Body of pancreas (tissue), 4 donors: ENCODE measurements at regions not wholly inside any gene's neighbourhood (a gene's known extent, or its start where the extent isn't known, plus 50 kb on each side); places are given as distances from the start of the nearest gene placed in this dataset.

Experiments used
- CTCF ChIP-seq, 7 experiments: fragments of 450-650 bp in 4 of 7; fragments of 200-600 bp in 3 of 7; sonication (generic) in 3 of 7; IDR thresholded peaks; one replicate each; pipeline ENCODE4 v1.5.1; 2016 to 2019; ENCODE audit warnings: antibody characterized with exemption in 7 of 7
- POLR2A ChIP-seq, 3 donors: fragments of 450-650 bp; IDR thresholded peaks; one replicate each; pipeline ENCODE4 v1.6.1; 2016; ENCODE audit warnings: antibody characterized with exemption in 3 of 3, mild to moderate bottlenecking in 2 of 3

- TF ChIP-seq CTCF (IDR thresholded peaks at IDR 0.05) (no peak), POLR2A (IDR thresholded peaks at IDR 0.05) (no peak)
Measured at GRCh38 chr2:153079315-153079714, 360.9 kb downstream of the ARL6IP6 start.
